Esophagus squamous epithelium (tissue), 4 donors: ENCODE measurements at regions not wholly inside any gene's neighbourhood (a gene's known extent, or its start where the extent isn't known, plus 50 kb on each side); places are given as distances from the start of the nearest gene placed in this dataset.

Experiments used
- CTCF ChIP-seq, 6 experiments: fragments of 450-650 bp in 4 of 6; fragments of 200-600 bp in 2 of 6; sonication (generic) in 2 of 6; IDR thresholded peaks; one replicate each; pipeline ENCODE4 v1.5.1; 2016 to 2019; ENCODE audit warnings: antibody characterized with exemption in 6 of 6, mild to moderate bottlenecking in 4 of 6, moderate library complexity in 4 of 6
- POLR2A ChIP-seq, 4 donors: fragments of 450-650 bp; IDR thresholded peaks; one replicate each; pipeline ENCODE4 v1.6.1; 2017; ENCODE audit warnings: antibody characterized with exemption in 4 of 4, mild to moderate bottlenecking in 4 of 4, moderate library complexity in 3 of 4

GRCh38 chr13:30113983-30114570 is 193.3 kb downstream of the KATNAL1 start:
- TF ChIP-seq CTCF (IDR thresholded peaks at IDR 0.05) (no peak), POLR2A (IDR thresholded peaks at IDR 0.05) (no peak)
